Thyroid gland (tissue), 4 donors: ENCODE measurements at regions not wholly inside any gene's neighbourhood (a gene's known extent, or its start where the extent isn't known, plus 50 kb on each side); places are given as distances from the start of the nearest gene placed in this dataset.

Source experiments
- CTCF ChIP-seq, 6 experiments: fragments of 200-600 bp in 3 of 6; fragments of 450-650 bp in 3 of 6; sonication (generic) in 3 of 6; IDR thresholded peaks; one replicate each; pipeline ENCODE4 v1.5.1; 2016 to 2019; ENCODE audit warnings: antibody characterized with exemption in 6 of 6, mild to moderate bottlenecking in 2 of 6, inconsistent platforms in 1 of 6, moderate library complexity in 1 of 6
- POLR2A ChIP-seq, 2 donors: fragments of 450-650 bp; IDR thresholded peaks; one replicate each; pipeline ENCODE4 v1.6.1; 2017; ENCODE audit warnings: antibody characterized with exemption in 2 of 2, mild to moderate bottlenecking in 2 of 2, moderate library complexity in 1 of 2

DNA sequence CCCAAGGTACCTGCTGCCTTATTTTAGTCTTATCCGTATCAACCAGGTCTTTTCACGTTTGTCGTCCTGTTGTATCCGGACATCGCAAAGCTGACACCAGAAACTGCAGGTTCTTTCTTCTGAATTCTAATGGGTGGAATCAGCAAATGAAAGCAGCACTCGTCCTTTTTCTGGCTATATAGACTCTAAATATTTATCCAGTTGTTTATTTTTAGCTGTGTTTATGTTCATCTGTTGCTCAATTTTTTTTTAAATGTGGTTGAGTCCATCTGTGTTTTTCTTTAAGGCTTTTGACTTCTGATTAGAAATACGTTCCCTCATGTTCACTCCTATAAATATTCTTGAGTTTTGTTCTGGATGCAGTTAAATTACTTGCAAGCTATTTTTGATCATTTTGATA is 831.7 kb downstream of the MTRR start:
- TF ChIP-seq CTCF (IDR thresholded peaks at IDR 0.05) (no peak), POLR2A (IDR thresholded peaks at IDR 0.05) (no peak)
